ENCODE measurements at regions not wholly inside any gene's neighbourhood (a gene's known extent, or its start where the extent isn't known, plus 50 kb on each side); places are given as distances from the start of the nearest gene placed in this dataset.
"Not testable (repeated sequence)": the region's sequence is repeated elsewhere in the genome, so short reads cannot be mapped to it uniquely, and the experiment has no call there.

DNA sequence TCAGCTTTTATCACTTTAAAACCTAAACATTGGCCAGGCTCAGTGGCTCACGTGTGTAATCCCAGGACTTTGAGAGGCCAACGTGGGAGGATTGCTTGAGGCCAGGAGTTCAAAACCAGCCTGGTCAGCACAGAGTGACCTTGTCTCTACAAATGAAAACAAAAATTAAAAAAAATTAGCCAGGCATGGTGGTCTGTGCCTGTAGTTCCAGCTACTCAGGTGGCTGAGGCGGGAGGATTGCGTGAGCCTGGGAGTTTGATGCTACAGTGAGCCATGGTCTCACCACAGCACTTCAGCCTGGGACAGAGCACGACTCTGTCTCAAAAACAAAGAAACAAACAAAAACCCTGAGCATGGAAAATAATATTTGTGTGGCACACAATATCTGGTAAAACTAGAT lies 143.5 kb upstream of the HNRNPU start:
- H3K27ac ChIP-seq (ENCODE audit: insufficient read depth, low read depth, low read length, poor library complexity, severe bottlenecking), result no peak overlapping the region
- WGBS, 2 experiments, result 93% methylated on average over 5 of the region's 5 CpGs
- H3K4me3 ChIP-seq (ENCODE audit: insufficient read depth, low read depth, low read length), result no peak overlapping the region
- no peaks in the 10 kb centered on the region for H3K27me3 ChIP-seq (ENCODE audit: control insufficient read depth, insufficient read depth, low read length, poor library complexity, severe bottlenecking)
- no peaks in the 10 kb centered on the region for H3K36me3 ChIP-seq (ENCODE audit: control insufficient read depth, insufficient read depth, low read length)
- H3K9me3 ChIP-seq (ENCODE audit: control insufficient read depth, low read length), result no peaks in the 10 kb centered on the region
- H3K4me1 ChIP-seq (ENCODE audit: control insufficient read depth, insufficient read depth, low read length), result no peaks in the 10 kb centered on the region

DNA sequence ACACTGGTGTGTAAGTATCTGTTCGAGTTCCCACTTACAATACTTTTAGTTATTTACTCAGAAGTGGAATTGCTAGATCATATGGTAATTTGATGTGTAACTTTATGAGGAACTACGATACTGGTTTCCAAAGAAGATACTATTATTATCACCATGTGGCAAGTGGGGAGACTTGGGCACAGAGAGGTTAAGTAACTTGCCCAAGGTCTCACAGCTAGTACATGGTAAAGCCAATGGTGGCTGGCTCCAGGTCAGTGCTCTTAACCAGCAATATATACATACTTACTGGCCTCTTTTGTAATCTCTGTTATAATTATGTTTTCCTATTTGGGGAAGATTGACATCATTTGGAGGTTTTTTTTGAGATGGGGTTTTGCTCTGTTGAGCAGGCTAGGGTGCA lies 138.9 kb upstream of the HNRNPU start:
- no peaks in the 10 kb centered on the region for H3K4me1 ChIP-seq (ENCODE audit: control insufficient read depth, insufficient read depth, low read length)
- no peaks in the 10 kb centered on the region for H3K9me3 ChIP-seq (ENCODE audit: control insufficient read depth, low read length)
- 94 to 100% methylated on average over 2 of the region's 2 CpGs for WGBS, 2 experiments
- no peaks in the 10 kb centered on the region for H3K27me3 ChIP-seq (ENCODE audit: control insufficient read depth, insufficient read depth, low read length, poor library complexity, severe bottlenecking)
- no peak overlapping the region for H3K27ac ChIP-seq (ENCODE audit: insufficient read depth, low read depth, low read length, poor library complexity, severe bottlenecking)
- no peaks in the 10 kb centered on the region for H3K36me3 ChIP-seq (ENCODE audit: control insufficient read depth, insufficient read depth, low read length)
- no peak overlapping the region for H3K4me3 ChIP-seq (ENCODE audit: insufficient read depth, low read depth, low read length)

DNA sequence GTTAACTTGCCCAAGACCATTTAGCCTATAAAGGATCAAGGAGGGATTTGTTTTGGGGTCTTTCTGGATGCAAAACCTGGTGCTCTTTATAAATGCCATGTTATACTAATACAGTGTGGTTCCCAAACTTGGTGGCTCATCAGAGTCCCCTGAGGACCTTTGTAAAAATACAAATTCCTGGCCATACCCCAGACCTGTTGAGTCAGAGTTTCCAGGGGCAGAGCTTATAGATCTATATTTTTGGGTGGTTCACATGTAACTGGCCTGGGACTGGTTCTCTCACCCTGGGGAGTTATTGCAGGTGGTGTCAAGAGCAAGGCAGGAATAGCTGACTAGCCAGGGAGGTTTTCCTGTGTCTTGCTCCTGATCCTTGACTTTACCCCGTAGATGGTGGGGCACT lies 136.9 kb upstream of the HNRNPU start:
- 87 to 96% methylated on average over 1 of the region's 1 CpG for WGBS, 2 experiments
- H3K4me3 ChIP-seq (ENCODE audit: insufficient read depth, low read depth, low read length), result no peak overlapping the region
- H3K4me1 ChIP-seq (ENCODE audit: control insufficient read depth, insufficient read depth, low read length), result no peaks in the 10 kb centered on the region
- no peaks in the 10 kb centered on the region for H3K27me3 ChIP-seq (ENCODE audit: control insufficient read depth, insufficient read depth, low read length, poor library complexity, severe bottlenecking)
- H3K36me3 ChIP-seq (ENCODE audit: control insufficient read depth, insufficient read depth, low read length), result no peaks in the 10 kb centered on the region
- H3K9me3 ChIP-seq (ENCODE audit: control insufficient read depth, low read length), result no peaks in the 10 kb centered on the region
- H3K27ac ChIP-seq (ENCODE audit: insufficient read depth, low read depth, low read length, poor library complexity, severe bottlenecking), result no peak overlapping the region

DNA sequence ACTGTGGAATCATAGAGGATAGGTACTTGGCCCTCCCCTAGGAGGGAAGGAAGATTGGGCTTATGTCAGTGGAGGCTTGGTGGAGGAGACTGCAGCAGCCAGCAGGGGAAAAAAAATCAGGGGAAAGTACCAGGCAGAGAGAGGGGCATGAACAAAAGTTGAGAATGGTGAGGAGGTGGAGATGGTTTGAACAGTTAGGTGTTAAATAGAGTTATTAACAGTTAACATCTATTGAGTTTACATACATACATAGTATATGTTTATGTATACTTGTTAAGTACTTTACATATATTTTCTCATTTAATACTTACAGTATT lies 136.5 kb upstream of the HNRNPU start:
- Histone ChIP-seq H3K4me3 (ENCODE audit: insufficient read depth, low read depth, low read length) (no peak overlapping the region), H3K27ac (ENCODE audit: insufficient read depth, low read depth, low read length, poor library complexity, severe bottlenecking) (no peak overlapping the region), H3K4me1 (ENCODE audit: control insufficient read depth, insufficient read depth, low read length) (no peaks in the 10 kb centered on the region), H3K9me3 (ENCODE audit: control insufficient read depth, low read length) (no peaks in the 10 kb centered on the region), H3K36me3 (ENCODE audit: control insufficient read depth, insufficient read depth, low read length) (no peaks in the 10 kb centered on the region), H3K27me3 (ENCODE audit: control insufficient read depth, insufficient read depth, low read length, poor library complexity, severe bottlenecking) (no peaks in the 10 kb centered on the region)

DNA sequence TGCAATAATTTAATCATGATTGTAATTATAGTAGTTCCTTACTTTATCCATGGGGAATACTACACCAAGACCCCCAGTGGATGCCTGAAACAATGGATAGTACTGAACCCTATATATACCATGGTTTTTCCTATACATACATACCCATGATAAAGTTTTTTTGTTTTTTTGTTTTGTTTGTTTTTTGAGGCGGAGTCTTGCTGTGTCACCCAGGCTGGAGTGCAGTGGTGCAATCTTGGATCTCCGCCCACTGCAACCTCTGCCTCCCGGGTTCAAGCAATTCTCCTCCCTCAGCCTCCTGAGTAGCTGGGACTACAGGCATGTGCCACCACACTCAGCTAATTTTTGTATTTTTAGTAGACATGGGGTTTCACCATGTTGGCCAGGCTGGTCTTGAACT lies 135.3 kb upstream of the HNRNPU start:
- H3K27me3 ChIP-seq (ENCODE audit: control insufficient read depth, insufficient read depth, low read length, poor library complexity, severe bottlenecking), result not testable (repeated sequence)
- WGBS, 2 experiments, result 84 to 96% methylated on average over 3 of the region's 3 CpGs

DNA sequence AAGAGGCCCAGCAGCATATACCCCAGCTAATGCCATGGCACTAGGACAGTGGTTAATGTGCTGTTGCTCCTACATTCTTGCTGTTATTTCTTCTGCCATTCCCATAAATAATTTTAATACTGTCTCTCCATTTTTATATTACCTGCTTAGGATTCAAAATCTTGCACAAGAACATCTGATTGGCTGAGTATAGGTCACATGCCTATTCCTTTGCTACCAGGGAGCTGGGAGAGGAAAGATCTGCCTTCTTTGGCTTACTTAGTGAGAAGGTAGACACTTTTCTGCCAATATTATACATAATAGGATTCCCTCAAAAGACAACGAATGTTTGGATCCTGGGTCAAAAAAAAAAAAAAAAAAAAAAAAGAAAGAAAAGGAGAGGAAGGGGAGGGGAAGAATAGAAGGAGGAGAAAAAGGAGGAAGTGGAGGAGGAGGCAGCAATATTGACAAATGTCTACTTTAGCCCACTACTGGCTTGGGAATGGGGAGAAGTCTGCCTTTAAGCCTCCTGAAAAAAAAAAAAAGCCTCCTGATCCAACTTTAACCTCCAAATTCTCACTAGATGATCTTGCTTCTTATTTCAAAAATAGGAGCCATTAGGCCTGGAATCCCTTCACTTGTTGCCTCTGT lies 134.5 kb upstream of the HNRNPU start:
- H3K4me3 ChIP-seq (ENCODE audit: insufficient read depth, low read depth, low read length), result no peak overlapping the region
- no peaks in the 10 kb centered on the region for H3K4me1 ChIP-seq (ENCODE audit: control insufficient read depth, insufficient read depth, low read length)
- no peaks in the 10 kb centered on the region for H3K9me3 ChIP-seq (ENCODE audit: control insufficient read depth, low read length)
- H3K27ac ChIP-seq (ENCODE audit: insufficient read depth, low read depth, low read length, poor library complexity, severe bottlenecking), result no peak overlapping the region
- 90 to 94% methylated on average over 1 of the region's 1 CpG for WGBS, 2 experiments
- no peaks in the 10 kb centered on the region for H3K36me3 ChIP-seq (ENCODE audit: control insufficient read depth, insufficient read depth, low read length)
- no peaks in the 10 kb centered on the region for H3K27me3 ChIP-seq (ENCODE audit: control insufficient read depth, insufficient read depth, low read length, poor library complexity, severe bottlenecking)

More for the DNA sequence above, 135.3 kb upstream of the HNRNPU start:
- H3K36me3 ChIP-seq (ENCODE audit: control insufficient read depth, insufficient read depth, low read length); H3K4me3 ChIP-seq (ENCODE audit: insufficient read depth, low read depth, low read length); H3K27ac ChIP-seq (ENCODE audit: insufficient read depth, low read depth, low read length, poor library complexity, severe bottlenecking); H3K9me3 ChIP-seq (ENCODE audit: control insufficient read depth, low read length); H3K4me1 ChIP-seq (ENCODE audit: control insufficient read depth, insufficient read depth, low read length): not testable (repeated sequence)

DNA sequence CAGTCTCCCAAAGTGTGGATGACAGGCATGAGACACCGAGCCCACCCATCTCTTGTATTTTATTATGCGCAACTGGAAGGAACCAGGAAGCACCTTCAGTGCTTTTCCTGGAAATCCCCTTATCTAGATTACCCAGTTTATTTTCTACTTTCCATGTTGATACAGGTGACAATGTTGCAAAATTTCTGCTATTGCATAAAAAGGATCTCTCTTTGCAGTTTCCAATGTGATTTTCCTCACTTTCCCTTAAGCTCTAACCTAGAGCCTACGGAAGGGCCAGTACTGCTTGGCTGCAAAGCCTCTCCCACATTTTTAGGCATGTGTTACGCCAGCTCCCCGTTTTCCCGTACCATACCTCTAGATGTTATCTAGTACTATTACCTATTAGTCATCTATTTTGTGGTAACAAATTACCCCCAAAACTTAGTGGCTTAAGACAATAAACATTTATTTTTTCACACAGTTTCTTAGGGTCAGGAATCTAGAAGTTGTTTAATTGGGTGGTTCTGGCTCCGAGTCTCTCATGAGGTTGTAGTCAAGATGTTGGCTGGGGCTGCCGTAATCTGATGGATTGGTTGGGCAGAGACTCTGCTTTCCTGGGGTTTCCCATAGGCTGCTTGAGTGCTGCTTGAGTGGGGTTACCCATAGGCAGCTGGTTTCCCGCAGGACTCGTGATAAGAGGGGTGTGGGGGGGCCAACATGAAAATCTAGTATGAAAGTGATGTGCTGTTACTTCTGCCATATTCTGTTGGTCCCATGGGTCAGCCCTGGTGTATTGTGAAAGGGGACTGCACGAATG lies 131.5 kb upstream of the HNRNPU start:
- 92 to 97% methylated on average over 11 of the region's 11 CpGs for WGBS, 2 experiments
- H3K36me3 ChIP-seq (ENCODE audit: control insufficient read depth, insufficient read depth, low read length), result no peaks in the 10 kb centered on the region
- H3K4me1 ChIP-seq (ENCODE audit: control insufficient read depth, insufficient read depth, low read length), result no peaks in the 10 kb centered on the region
- no peak overlapping the region for H3K4me3 ChIP-seq (ENCODE audit: insufficient read depth, low read depth, low read length)
- H3K27ac ChIP-seq (ENCODE audit: insufficient read depth, low read depth, low read length, poor library complexity, severe bottlenecking), result no peak overlapping the region
- no peaks in the 10 kb centered on the region for H3K27me3 ChIP-seq (ENCODE audit: control insufficient read depth, insufficient read depth, low read length, poor library complexity, severe bottlenecking)
- H3K9me3 ChIP-seq (ENCODE audit: control insufficient read depth, low read length), result no peaks in the 10 kb centered on the region

DNA sequence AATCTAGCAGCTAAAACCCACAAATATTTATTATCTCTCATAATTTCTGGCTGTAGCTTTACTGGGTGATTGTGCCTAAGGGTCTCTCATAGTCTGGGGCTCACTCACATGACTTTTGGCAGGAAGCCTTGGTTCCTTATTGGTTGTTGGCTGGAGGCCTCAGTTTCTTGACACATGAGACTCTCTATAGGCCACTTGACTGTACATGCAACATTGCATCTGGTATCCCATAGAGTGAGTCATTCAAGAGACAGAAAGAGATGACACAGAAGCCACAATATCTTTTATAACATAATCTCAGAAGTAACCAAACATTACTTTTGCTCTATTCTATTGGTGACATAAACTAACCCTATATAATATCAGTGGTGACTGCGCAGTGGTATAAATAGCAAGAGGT lies 128.5 kb upstream of the HNRNPU start:
- H3K4me3 ChIP-seq (ENCODE audit: insufficient read depth, low read depth, low read length), result no peak overlapping the region
- H3K4me1 ChIP-seq (ENCODE audit: control insufficient read depth, insufficient read depth, low read length), result no peaks in the 10 kb centered on the region
- 0% methylated on average over 1 of the region's 1 CpG for WGBS, 2 experiments
- no peaks in the 10 kb centered on the region for H3K9me3 ChIP-seq (ENCODE audit: control insufficient read depth, low read length)
- H3K27ac ChIP-seq (ENCODE audit: insufficient read depth, low read depth, low read length, poor library complexity, severe bottlenecking), result no peak overlapping the region
- H3K27me3 ChIP-seq (ENCODE audit: control insufficient read depth, insufficient read depth, low read length, poor library complexity, severe bottlenecking), result no peaks in the 10 kb centered on the region
- H3K36me3 ChIP-seq (ENCODE audit: control insufficient read depth, insufficient read depth, low read length), result no peaks in the 10 kb centered on the region

DNA sequence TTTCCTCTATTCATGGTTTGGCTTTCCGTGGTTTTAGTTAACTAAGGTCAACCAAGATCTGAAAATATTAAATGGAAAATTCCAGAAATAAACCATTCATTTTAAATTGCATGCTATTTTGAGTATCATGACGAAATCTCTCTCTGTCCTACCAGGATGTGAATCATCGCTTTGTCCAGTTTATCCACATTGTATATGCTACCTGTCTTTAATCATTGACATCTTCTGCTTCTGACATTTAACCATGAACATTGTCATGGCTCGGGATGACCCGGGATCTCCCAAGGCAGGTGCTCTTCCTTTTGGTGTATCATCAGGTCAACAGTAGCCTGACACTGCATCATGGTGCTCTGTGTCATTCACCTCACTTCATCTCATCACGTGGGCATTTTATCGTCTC lies 125.5 kb upstream of the HNRNPU start:
- H3K4me3 ChIP-seq (ENCODE audit: insufficient read depth, low read depth, low read length), result no peak overlapping the region
- no peaks in the 10 kb centered on the region for H3K27me3 ChIP-seq (ENCODE audit: control insufficient read depth, insufficient read depth, low read length, poor library complexity, severe bottlenecking)
- WGBS, 2 experiments, result 94 to 97% methylated on average over 6 to 7 of the region's 7 CpGs
- H3K27ac ChIP-seq (ENCODE audit: insufficient read depth, low read depth, low read length, poor library complexity, severe bottlenecking), result no peak overlapping the region
- H3K36me3 ChIP-seq (ENCODE audit: control insufficient read depth, insufficient read depth, low read length), result no peaks in the 10 kb centered on the region
- H3K4me1 ChIP-seq (ENCODE audit: control insufficient read depth, insufficient read depth, low read length), result no peaks in the 10 kb centered on the region
- no peaks in the 10 kb centered on the region for H3K9me3 ChIP-seq (ENCODE audit: control insufficient read depth, low read length)

DNA sequence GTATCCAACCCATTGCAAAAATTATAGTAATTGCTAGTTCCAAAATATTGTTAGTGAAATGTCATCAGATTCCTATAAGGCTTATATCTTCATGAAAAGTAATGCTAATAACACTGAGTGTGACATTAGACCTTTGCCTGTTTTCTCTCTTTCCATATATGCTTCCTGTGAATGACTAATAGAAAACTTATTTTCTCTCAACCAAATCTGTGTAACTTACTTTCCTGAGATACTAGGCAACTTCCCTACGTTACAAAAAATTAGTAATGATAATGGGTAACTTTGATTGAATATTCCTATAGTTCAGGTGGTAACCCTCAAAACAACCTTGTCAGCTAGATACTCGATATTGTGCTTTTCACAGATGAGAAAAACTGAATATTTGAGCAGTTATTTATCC lies 124.2 kb upstream of the HNRNPU start:
- H3K27me3 ChIP-seq (ENCODE audit: control insufficient read depth, insufficient read depth, low read length, poor library complexity, severe bottlenecking), result no peaks in the 10 kb centered on the region
- H3K27ac ChIP-seq (ENCODE audit: insufficient read depth, low read depth, low read length, poor library complexity, severe bottlenecking), result no peak overlapping the region
- no peaks in the 10 kb centered on the region for H3K36me3 ChIP-seq (ENCODE audit: control insufficient read depth, insufficient read depth, low read length)
- H3K4me1 ChIP-seq (ENCODE audit: control insufficient read depth, insufficient read depth, low read length), result no peaks in the 10 kb centered on the region
- no peak overlapping the region for H3K4me3 ChIP-seq (ENCODE audit: insufficient read depth, low read depth, low read length)
- no peaks in the 10 kb centered on the region for H3K9me3 ChIP-seq (ENCODE audit: control insufficient read depth, low read length)
- WGBS, 2 experiments, result 100% methylated on average over 2 of the region's 2 CpGs

All from ectodermal cell (in vitro differentiated cells).